HCT116 (cell line): ENCODE measurements at regions not wholly inside any gene's neighbourhood (a gene's known extent, or its start where the extent isn't known, plus 50 kb on each side); places are given as distances from the start of the nearest gene placed in this dataset.
"Not testable (repeated sequence)": the region's sequence is repeated elsewhere in the genome, so short reads cannot be mapped to it uniquely, and the experiment has no call there.

Experiments
- ATAC-seq: fragments of 200-7000 bp; cut with Tn5 transposase; 2 replicates; pipeline ENCODE4 v1.9.1; 2020; ENCODE audit warnings: mild to moderate bottlenecking, moderate library complexity
- BruUV-seq: library from RNA; stranded (reverse); fragments of 400-500 nt; replicated peaks from 2 replicates; lab custom pipeline; 2021; lab: Mats Ljungman, UMichigan
- CTCF ChIA-PET: fragments of 300-600 bp; sonication (Branson Sonifier 250); formaldehyde crosslinking; loops from one replicate; lab custom pipeline; 2021; ENCODE audit warnings: antibody characterized with exemption; lab: Charles Lee
- POLR2A ChIA-PET: fragments of 300-600, 350-600 bp; sonication (Branson Sonifier 250); formaldehyde crosslinking; loops from one replicate; lab custom pipeline; 2021; ENCODE audit warnings: antibody characterized with exemption; lab: Charles Lee
- RAD21 ChIA-PET, 2 experiments: fragments of 300-600 bp; sonication (Branson Sonifier 250); formaldehyde crosslinking; loops; one replicate each; lab custom pipeline; 2023; ENCODE audit warnings: low total read pairs in 2 of 2; ENCODE audit not compliant: uncharacterized antibody in 2 of 2, unreplicated experiment in 2 of 2, low non-redundant PET in 1 of 2; lab: Charles Lee
- DNase-seq: peaks from one replicate; pipeline ENCODE4 v3.0.0-alpha.2; 2010; ENCODE audit warnings: low read depth, low spot score
- H2AFZ ChIP-seq: fragments of 200-600 bp; shearing (Covaris generic), sonication (generic); 2 replicates; pipeline ENCODE4 v1.6.1; 2017; ENCODE audit warnings: low read depth, mixed run types, mixed read lengths, antibody characterized with exemption, low read length; ENCODE audit not compliant: poor library complexity, severe bottlenecking
- H3K27ac ChIP-seq: 2 replicates; pipeline ENCODE4 v1.5.1; 2012; ENCODE audit warnings: low read depth, low read length
- H3K27me3 ChIP-seq: fragments of 200-600 bp; sonication (generic); 2 replicates; pipeline ENCODE4 v1.6.1; 2016; ENCODE audit warnings: mixed run types, low read length, mixed read lengths; ENCODE audit not compliant: insufficient read depth
- H3K36me3 ChIP-seq, 2 experiments: fragments of 200-500 bp in 1 of 2; fragments of 200-600 bp in 1 of 2; sonication (Bioruptor generic) in 1 of 2; sonication (generic) in 1 of 2; 2 replicates each; pipeline versions ENCODE4 v1.5.1 to v1.6.1; 2014 to 2016; ENCODE audit warnings: low read length in 2 of 2, inconsistent platforms in 1 of 2, mixed read lengths in 1 of 2, mixed run types in 1 of 2; ENCODE audit not compliant: insufficient read depth in 2 of 2, control insufficient read depth in 1 of 2
- H3K4me1 ChIP-seq, 2 experiments: fragments of 200-600 bp in 1 of 2; sonication (generic) in 1 of 2; 2 replicates each; pipeline versions ENCODE4 v1.5.1 to v1.6.1; 2012 to 2017; ENCODE audit warnings: low read length in 2 of 2, inconsistent platforms in 1 of 2, mild to moderate bottlenecking in 1 of 2, mixed read lengths in 1 of 2, mixed run types in 1 of 2, moderate library complexity in 1 of 2; ENCODE audit not compliant: insufficient read depth in 2 of 2, control insufficient read depth in 1 of 2
- H3K4me2 ChIP-seq: fragments of 200-600 bp; sonication (generic); 2 replicates; pipeline ENCODE4 v1.6.1; 2017; ENCODE audit warnings: mixed run types, low read length, mixed read lengths
- H3K4me3 ChIP-seq, 2 experiments: fragments of 200-600 bp in 1 of 2; sonication (generic) in 1 of 2; replicated peaks in 1 of 2; 2 replicates each; pipeline ENCODE4 v1.5.1; 2011 to 2016; ENCODE audit warnings: low read length in 2 of 2, control low read depth in 1 of 2, low read depth in 1 of 2, mild to moderate bottlenecking in 1 of 2, mixed read lengths in 1 of 2, mixed run types in 1 of 2
- H3K79me2 ChIP-seq: fragments of 200-600 bp; sonication (generic); 2 replicates; pipeline ENCODE4 v1.6.1; 2017; ENCODE audit warnings: mild to moderate bottlenecking, mixed run types, low read length, moderate library complexity, mixed read lengths; ENCODE audit not compliant: insufficient read depth
- H3K9ac ChIP-seq: fragments of 200-600 bp; sonication (generic); 2 replicates; pipeline ENCODE4 v1.6.1; 2016; ENCODE audit warnings: low read length, mixed read lengths
- H3K9me2 ChIP-seq: fragments of 200-600 bp; sonication (generic), shearing (Covaris generic); 2 replicates; pipeline ENCODE4 v1.6.1; 2017; ENCODE audit warnings: mixed run types, mild to moderate bottlenecking, moderate library complexity; ENCODE audit not compliant: insufficient read depth
- H3K9me3 ChIP-seq, 2 experiments: fragments of 200-500 bp in 1 of 2; fragments of 200-600 bp in 1 of 2; sonication (Bioruptor generic) in 1 of 2; sonication (generic) in 1 of 2; 2 replicates each; pipeline ENCODE4 v1.6.1; 2014 to 2017; ENCODE audit warnings: low read length in 2 of 2, mixed read lengths in 2 of 2, inconsistent platforms in 1 of 2, low read depth in 1 of 2, mild to moderate bottlenecking in 1 of 2, mixed run types in 1 of 2, moderate library complexity in 1 of 2; ENCODE audit not compliant: control insufficient read depth in 1 of 2, insufficient read depth in 1 of 2
- H4K20me1 ChIP-seq: fragments of 200-600 bp; sonication (generic), shearing (Covaris generic); 2 replicates; pipeline ENCODE4 v1.6.1; 2017; ENCODE audit warnings: mixed run types, mild to moderate bottlenecking, moderate library complexity; ENCODE audit not compliant: insufficient read depth
- CBX3 ChIP-seq: IDR thresholded peaks from 2 replicates; pipeline ENCODE4 v1.6.1; 2012; ENCODE audit warnings: low read depth
- EGR1 ChIP-seq: IDR thresholded peaks from 2 replicates; pipeline ENCODE4 v1.6.1; 2012; ENCODE audit warnings: low read depth
- SIN3A ChIP-seq: IDR thresholded peaks from 2 replicates; pipeline ENCODE4 v1.6.1; 2012; ENCODE audit warnings: low read depth
- SP1 ChIP-seq: IDR thresholded peaks from 2 replicates; pipeline ENCODE4 v1.6.1; 2012; ENCODE audit warnings: low read depth
- TCF7L2 ChIP-seq: IDR thresholded peaks from 2 replicates; pipeline ENCODE4 v1.7.0; 2011; ENCODE audit warnings: borderline replicate concordance, inconsistent platforms; ENCODE audit not compliant: insufficient read depth, insufficient read length; ENCODE audit errors: extremely low read depth
- ZNF274 ChIP-seq: fragments of 200-500 bp; sonication (Bioruptor generic); IDR thresholded peaks from 2 replicates; pipeline ENCODE4 v1.6.1; 2014; ENCODE audit warnings: mild to moderate bottlenecking, low read depth, low read length, inconsistent platforms
- intact Hi-C: fragments of 100-400 bp; cut with micrococcal nuclease; formaldehyde crosslinking; loops from 2 replicates; pipeline ENCODE4 v1.10.0; 2022
- TF ChIP-seq, protein P1 (sequence below): IDR thresholded peaks from 2 replicates; pipeline ENCODE4 v1.6.1; 2012

GRCh38 chr6:67686225-67686624 lies 948.9 kb upstream of the ADGRB3 start:
- H2AFZ ChIP-seq, intact Hi-C loops, H3K4me1 ChIP-seq, H3K79me2 ChIP-seq, H3K9me3 ChIP-seq, RAD21 ChIA-PET, CTCF ChIA-PET, DNase-seq, H3K36me3 ChIP-seq, H3K9ac ChIP-seq, BruUV-seq, POLR2A ChIA-PET, H3K9me2 ChIP-seq, H3K27ac ChIP-seq, H3K27me3 ChIP-seq, H3K4me3 ChIP-seq, H4K20me1 ChIP-seq, ATAC-seq, H3K4me2 ChIP-seq: not testable (repeated sequence)

GRCh38 chr6:67683960-67684359 lies 951.1 kb upstream of the ADGRB3 start:
- no peaks in the 10 kb centered on the region for H3K36me3 ChIP-seq
- no peak for DNase-seq
- TF ChIP-seq CBX3 = no peak
- TF ChIP-seq EGR1 = no peak
- TF ChIP-seq TCF7L2 = no peak
- no peak for TF ChIP-seq SIN3A
- TF ChIP-seq SP1 = no peak
- TF ChIP-seq, protein P1, sequence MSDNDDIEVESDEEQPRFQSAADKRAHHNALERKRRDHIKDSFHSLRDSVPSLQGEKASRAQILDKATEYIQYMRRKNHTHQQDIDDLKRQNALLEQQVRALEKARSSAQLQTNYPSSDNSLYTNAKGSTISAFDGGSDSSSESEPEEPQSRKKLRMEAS = no peak
- no peak for TF ChIP-seq ZNF274
- TF ChIP-seq, all 23 proteins: peak for 0
- ATAC-seq = no peak
- Histone ChIP-seq H3K27ac (no peak overlapping the region), H3K9me3 (peaks cover 5 to 9% of the 10 kb centered on the region in 2 experiments; a peak in 1 of 4 replicates), H2AFZ (no peak overlapping the region), H3K27me3 (no peaks in the 10 kb centered on the region), H3K4me2 (no peak overlapping the region), H3K79me2 (no peaks in the 10 kb centered on the region), H3K9ac (no peak overlapping the region), H4K20me1 (no peaks in the 10 kb centered on the region), H3K9me2 (no peaks in the 10 kb centered on the region), H3K4me1 (no peaks in the 10 kb centered on the region), H3K4me3 (no peak overlapping the region)
- ChIA-PET RAD21 (no interaction called here), CTCF (no interaction called here), POLR2A (no interaction called here)
- intact Hi-C loops = no loop called here
- no TSS peak for BruUV-seq
